HG03521 (cell line): ENCODE measurements at regions not wholly inside any gene's neighbourhood (a gene's known extent, or its start where the extent isn't known, plus 50 kb on each side); places are given as distances from the start of the nearest gene placed in this dataset.

Experiments
- ATAC-seq: cut with Tn5 transposase; IDR thresholded peaks from one replicate; pipeline ENCODE4 v1.9.1; 2021; ENCODE audit warnings: mild to moderate bottlenecking, moderate library complexity; ENCODE audit not compliant: unreplicated experiment

- no peak for ATAC-seq
Measured at GRCh38 chr10:128604025-128604424, 477.8 kb upstream of the MKI67 start.

DNA sequence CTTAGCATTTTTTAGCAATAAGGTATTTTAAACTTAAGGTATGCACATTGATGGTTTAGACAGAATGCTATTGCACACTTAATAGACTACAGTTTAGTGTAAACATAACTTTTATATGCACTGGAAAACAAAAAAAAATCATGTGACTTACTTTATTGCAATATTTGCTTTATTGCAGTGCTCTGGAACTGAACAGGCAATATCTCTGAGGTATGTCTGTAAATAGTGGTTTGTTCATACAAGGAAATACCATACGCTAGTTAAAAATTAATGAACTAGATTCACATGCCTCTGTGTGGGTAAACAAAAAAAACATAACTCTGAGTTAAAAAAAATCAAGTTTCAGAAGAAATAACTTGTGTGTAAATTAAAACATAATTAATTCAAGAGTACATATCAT is 479.0 kb upstream of the MKI67 start:
- ATAC-seq, result no peak

DNA sequence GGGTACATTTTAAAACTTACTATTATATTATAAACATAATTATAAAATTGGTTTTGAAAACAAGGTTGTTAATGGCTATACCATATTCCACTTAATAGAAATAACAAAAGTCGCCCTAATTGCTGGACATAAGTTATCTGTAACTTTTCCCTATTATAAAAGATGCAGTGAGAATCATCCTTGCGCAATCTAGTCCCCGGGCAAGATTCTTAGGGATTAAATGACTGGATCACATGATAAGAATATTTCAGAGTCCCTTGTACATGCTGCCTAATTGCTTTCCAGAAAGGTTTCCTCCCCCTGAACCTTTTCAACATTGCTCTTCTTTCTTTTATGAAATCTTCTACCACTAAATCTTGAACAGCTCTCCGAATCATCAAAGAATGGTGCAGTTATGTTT is 479.8 kb upstream of the MKI67 start:
- no peak for ATAC-seq

DNA sequence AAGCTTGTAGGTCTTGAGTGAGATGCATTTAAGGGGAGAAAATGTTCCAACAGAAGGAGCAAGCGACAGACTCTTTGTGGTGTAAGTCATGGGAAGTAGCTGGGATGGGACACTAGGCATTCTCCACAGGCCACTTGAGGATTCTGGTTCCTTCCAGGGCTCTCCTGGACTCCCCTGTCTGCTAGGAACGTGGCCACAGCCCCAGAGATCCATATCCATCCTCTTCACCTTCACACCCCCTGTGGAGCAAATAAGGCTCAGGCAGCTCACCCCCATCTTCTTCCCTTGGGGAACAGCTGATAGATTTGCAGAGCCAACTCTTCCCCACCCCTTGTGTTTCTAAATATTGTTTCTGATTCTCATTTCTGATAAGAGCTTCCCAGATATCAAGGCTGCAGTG is 482.6 kb upstream of the MKI67 start:
- no peak for ATAC-seq

DNA sequence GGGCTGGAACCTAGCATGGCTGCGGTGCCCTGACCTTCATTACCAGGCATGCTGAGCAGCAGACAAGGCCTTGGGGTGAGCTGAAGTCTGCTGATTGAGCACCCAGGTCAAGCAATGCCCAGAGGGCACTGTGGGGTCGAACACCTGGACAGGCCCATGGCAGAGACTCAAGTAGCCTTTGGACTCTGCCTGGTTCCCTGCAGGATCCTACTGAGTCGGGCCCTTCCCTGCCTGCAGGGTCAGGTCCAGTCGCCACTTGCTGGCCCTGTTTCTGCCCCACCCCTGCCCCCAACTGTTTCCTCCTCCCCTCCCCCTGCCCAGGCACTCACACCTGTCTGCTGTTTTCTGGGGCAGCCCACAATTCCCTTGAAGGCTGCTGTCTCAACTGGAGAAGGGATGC is 483.2 kb upstream of the MKI67 start:
- ATAC-seq, result no peak

DNA sequence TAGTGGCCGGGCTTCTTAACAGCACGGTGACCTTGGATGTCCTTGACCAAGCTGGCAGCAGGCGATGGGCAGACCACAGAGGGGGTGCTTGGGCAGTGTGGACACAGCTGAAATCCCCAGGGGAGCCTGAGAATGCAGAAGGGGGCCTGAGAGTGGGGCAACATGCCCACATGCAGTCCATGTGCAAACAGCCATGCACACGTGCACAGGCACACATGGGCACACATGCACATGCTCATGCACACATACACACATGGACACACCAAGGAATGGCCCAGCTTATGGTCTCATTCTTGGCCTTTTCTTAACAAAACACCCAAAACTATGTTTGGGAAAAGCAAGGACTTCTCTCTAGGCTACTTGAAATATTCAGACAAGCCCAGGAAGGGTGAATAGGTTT is 483.9 kb upstream of the MKI67 start:
- no peak for ATAC-seq

DNA sequence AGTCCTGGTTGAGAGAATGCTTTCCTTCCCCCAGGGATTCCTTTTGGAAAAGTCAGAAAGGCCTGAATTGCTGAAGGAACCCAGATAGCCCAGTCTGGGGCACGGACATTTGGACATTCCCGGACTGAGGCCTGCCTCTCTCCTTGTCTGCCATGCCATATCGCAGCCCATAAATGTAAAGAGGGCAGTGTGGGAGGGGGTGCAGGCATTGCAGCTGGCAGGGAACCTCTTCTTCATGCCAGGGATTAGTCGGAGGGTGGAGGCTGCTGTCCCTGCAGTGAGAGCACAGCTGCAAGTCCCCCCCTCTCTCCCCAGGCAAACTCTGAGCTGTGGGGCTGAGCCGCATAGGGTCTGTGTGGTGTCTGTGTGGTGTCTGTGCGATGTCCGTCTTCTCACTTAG is 486.0 kb upstream of the MKI67 start:
- ATAC-seq, result no peak

- no peak for ATAC-seq
Measured at GRCh38 chr10:128612631-128613030, 486.4 kb upstream of the MKI67 start.

GRCh38 chr10:128614016-128614605 is 487.9 kb upstream of the MKI67 start:
- no peak for ATAC-seq

- no peak for ATAC-seq
Measured at GRCh38 chr10:128614802-128615553, 488.8 kb upstream of the MKI67 start.

- ATAC-seq, result no peak
Measured at GRCh38 chr10:128617532-128617931, 491.3 kb upstream of the MKI67 start.

DNA sequence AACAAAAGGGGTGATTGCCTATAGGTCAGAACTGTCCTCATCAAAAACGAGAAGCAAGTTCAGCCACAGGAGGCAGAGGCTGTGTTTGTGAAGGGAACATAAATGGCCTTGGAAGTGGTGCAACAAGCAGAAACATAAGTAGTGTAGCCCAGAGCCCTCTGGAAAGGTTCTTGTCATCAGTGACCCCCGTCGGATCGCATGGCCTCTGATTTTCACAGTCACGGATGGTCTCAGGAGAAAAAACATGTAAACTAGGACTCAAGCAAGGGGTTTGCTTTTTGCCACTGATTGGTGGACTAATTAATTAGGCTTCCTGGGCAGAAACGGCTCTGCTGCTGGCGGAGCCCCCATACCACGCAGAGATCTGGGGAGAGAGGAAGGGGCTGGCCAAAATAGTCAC is 496.5 kb upstream of the MKI67 start:
- no peak for ATAC-seq

DNA sequence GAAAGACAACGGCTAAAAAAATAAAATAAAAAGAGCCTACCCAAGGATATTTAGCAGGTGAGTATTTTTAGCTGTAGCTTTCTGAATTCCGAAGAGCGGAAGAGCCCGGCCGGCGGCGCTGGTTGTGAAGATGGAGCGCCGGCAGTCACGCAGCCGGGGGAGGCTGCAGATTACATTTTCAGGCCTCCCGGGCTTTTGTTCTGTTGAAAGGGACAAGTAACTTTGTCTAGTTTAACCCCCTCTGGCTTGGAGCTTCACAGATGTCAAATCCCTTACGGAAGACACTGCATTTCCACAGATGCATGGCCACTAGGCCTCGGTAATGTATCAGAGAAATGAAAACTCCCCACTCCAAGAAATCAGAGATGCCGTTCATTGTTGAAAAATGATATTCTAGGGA is 497.6 kb upstream of the MKI67 start:
- ATAC-seq, result no peak

- no peak for ATAC-seq
Measured at GRCh38 chr10:128624656-128625530, 498.7 kb upstream of the MKI67 start.

DNA sequence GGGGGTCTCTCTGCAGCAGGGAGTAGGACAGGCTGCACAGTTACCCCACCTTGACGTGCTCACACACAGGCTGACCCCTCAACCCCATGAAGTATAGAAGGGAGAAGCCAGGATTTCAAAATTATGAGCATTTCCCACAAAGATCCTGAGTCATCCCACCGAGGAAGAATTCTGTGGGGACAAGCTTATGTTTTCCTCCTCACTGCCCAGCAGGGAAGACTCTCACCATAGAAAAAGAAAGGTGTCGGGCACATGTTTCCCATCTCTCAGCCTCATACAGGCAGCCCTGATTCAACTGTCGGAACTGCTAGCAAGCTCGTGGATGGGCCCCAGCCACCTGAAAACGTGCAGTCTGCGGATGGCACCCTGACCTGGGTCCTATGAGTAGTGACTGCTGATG is 499.7 kb upstream of the MKI67 start:
- no peak for ATAC-seq

DNA sequence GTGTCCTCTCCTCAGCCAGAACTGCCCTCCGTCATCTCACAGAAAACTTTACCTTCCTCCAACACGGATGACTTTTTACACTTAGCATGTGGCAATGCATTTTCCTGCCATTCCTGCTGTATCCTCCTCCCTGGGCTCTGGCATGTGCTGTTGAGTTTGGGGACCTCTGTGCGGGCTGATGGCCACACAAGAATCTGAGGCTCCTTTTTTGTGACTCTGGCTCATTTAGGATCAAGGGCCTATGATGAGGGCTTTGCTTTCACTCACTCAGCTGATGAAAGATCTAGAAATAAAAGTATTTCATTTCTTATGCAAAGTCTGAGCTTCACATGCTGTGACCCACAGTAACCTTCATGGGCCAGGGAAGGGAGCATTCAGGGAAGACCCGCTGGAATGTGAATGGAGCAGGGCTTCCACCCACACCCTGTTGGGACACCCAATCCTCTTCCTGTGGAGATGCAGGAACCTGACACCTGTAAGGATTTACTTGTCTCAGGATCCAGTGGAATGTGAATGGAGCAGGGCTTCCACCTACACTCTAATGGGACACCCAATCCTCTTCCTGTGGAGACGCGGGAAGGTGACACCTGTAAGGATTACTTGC is 500.3 kb upstream of the MKI67 start:
- ATAC-seq, result no peak

DNA sequence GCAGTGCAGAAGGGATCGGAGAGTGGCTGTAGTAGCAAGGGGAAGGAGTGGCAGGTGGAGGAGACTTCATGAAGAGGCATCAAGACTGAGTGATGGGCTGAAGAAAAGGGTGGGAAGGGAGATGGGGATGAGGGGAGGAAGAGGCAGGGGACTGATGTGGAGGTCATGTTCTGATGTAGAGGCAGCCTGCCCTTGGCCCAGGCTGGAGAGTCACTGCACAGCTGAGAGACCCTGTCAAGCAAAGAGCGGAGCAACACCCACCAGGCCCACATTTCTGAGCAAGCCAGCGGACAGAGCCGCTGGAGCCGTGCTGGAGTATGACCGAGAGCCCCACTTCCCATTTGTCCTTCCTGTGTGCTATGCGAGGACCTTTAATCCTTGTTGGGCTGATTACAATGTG is 501.6 kb upstream of the MKI67 start:
- ATAC-seq, result no peak

DNA sequence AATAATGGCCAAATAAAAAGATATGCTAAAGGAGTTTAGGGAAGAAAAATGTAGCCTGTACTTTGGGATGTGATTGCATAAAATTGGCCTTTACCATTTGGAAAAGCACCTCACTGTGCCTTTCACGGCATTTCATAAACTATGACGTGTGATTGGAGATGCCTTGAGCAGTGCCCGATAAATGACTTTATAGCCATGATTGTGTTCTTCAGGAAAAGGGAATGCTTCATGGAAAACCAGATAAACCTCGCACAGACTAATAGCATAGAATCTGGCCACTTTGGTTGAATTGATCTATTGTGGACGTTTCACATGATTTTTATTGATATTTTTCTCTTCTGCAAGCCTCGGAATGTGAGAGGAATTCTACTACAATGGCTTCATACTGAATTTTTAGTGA is 502.0 kb upstream of the MKI67 start:
- ATAC-seq, result no peak

- ATAC-seq, result no peak
Measured at GRCh38 chr10:128629111-128630096, 503.2 kb upstream of the MKI67 start.

- no peak for ATAC-seq
Measured at GRCh38 chr10:128630787-128631252, 504.6 kb upstream of the MKI67 start.
